ENCODE measurements at regions not wholly inside any gene's neighbourhood (a gene's known extent, or its start where the extent isn't known, plus 50 kb on each side); places are given as distances from the start of the nearest gene placed in this dataset.

DNA sequence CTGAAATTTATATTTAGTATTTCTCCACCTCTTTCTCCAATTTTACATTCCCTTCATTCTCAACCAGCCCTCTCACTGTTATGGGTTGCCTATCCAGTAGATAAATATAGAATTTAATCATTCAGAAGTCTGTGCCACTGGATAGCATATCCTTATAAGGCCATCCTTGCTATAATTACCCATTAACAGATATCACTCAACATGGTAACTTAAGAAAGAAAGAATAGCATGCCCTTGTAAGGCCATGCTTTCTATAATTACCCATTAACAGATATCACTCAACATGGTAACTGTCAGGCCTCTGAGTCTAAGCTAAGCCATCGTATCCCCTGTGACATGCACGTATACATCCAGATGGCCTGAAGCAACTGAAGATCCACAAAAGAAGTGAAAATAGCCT is 1137.4 kb upstream of the FAM98A start:
- Mint-ChIP-seq H3K4me3 (no peak overlapping the region), H3K36me3 (ENCODE audit: low read depth) (no peaks in the 10 kb centered on the region), H3K27me3 (ENCODE audit: low read depth, poor library complexity) (no peaks in the 10 kb centered on the region), H3K27ac (no peak overlapping the region), H3K4me1 (peaks cover under 1% of the 10 kb centered on the region), H3K9me3 (no peaks in the 10 kb centered on the region)
- TF ChIP-seq, protein P1, sequence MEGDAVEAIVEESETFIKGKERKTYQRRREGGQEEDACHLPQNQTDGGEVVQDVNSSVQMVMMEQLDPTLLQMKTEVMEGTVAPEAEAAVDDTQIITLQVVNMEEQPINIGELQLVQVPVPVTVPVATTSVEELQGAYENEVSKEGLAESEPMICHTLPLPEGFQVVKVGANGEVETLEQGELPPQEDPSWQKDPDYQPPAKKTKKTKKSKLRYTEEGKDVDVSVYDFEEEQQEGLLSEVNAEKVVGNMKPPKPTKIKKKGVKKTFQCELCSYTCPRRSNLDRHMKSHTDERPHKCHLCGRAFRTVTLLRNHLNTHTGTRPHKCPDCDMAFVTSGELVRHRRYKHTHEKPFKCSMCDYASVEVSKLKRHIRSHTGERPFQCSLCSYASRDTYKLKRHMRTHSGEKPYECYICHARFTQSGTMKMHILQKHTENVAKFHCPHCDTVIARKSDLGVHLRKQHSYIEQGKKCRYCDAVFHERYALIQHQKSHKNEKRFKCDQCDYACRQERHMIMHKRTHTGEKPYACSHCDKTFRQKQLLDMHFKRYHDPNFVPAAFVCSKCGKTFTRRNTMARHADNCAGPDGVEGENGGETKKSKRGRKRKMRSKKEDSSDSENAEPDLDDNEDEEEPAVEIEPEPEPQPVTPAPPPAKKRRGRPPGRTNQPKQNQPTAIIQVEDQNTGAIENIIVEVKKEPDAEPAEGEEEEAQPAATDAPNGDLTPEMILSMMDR (IDR thresholded peaks at IDR 0.05) = no peak
- no peak for DNase-seq

DNA sequence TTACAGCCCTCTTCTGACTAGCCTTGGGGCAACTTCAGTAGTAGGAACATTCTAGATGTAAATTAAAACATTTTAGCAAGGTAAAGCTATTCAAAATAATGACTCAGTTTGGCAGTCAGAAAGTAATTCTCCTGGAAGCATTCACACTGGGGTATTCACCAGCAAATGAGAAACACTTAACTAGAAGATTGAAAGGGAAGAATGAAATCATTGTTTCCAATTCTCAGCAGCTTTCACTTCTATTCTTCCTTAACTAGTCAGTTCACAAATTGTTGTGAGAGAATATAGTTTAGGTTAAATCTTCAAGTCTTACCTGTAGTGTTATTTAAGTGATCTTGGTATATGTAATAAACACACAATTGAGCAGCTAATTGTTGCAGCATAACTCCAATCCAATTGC is 1135.6 kb upstream of the FAM98A start:
- peaks cover 6% of the 10 kb centered on the region for H3K4me1 Mint-ChIP-seq
- no peak overlapping the region for H3K4me3 Mint-ChIP-seq
- no peaks in the 10 kb centered on the region for H3K36me3 Mint-ChIP-seq (ENCODE audit: low read depth)
- no peak for DNase-seq
- H3K27me3 Mint-ChIP-seq (ENCODE audit: low read depth, poor library complexity) = no peaks in the 10 kb centered on the region
- TF ChIP-seq, protein P1 (IDR thresholded peaks at IDR 0.05) = no peak
- no peak overlapping the region for H3K27ac Mint-ChIP-seq
- H3K9me3 Mint-ChIP-seq = no peaks in the 10 kb centered on the region

DNA sequence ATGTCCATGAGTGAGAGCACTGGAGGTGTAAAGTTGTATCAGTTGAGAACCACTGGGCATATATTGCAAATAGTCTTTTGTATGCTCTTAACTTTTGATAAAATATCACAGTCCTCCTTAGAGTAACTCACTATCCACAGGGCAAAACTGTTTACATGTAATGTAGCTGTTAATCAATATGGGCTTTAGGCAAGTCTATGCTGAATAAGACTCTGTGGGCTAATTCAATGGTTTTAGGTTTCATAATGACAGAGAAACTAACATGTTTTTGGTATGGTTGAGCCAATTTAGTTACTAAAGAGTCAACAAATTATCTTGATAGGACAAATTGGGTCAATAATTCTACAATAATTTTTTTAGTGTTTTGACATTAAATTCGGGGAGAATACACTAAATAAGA is 1134.9 kb upstream of the FAM98A start:
- H3K4me3 Mint-ChIP-seq = no peak overlapping the region
- DNase-seq = no peak
- H3K27ac Mint-ChIP-seq = no peak overlapping the region
- H3K9me3 Mint-ChIP-seq = no peaks in the 10 kb centered on the region
- peaks cover 6% of the 10 kb centered on the region for H3K4me1 Mint-ChIP-seq
- TF ChIP-seq, protein P1 (IDR thresholded peaks at IDR 0.05) = no peak
- no peaks in the 10 kb centered on the region for H3K36me3 Mint-ChIP-seq (ENCODE audit: low read depth)
- no peaks in the 10 kb centered on the region for H3K27me3 Mint-ChIP-seq (ENCODE audit: low read depth, poor library complexity)

DNA sequence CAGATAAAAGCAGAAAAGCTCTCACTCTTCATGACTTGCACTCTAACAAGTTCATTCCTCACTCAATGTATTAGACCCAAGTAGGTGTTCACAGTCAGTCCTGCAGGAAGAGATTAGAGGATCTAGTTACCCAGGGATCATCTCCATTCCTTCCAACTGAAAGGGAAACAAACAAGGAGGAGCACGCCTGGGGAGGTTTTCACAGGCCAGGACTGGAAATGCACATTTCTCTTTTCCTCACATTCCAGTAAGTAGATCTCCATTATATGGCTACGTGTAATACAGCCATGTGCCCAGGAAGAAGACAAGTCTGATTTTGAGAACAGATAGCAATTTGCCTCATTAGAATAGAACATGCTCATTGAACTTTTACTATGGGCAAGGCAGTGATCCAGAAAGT is 1132.2 kb upstream of the FAM98A start:
- Mint-ChIP-seq H3K27ac (peak overlapping the region; percentile 36), H3K36me3 (ENCODE audit: low read depth) (no peaks in the 10 kb centered on the region), H3K9me3 (no peaks in the 10 kb centered on the region), H3K27me3 (ENCODE audit: low read depth, poor library complexity) (no peaks in the 10 kb centered on the region), H3K4me1 (peaks cover 6% of the 10 kb centered on the region), H3K4me3 (no peak overlapping the region)
- TF ChIP-seq, protein P1 (IDR thresholded peaks at IDR 0.05) = no peak
- DNase-seq = no peak

DNA sequence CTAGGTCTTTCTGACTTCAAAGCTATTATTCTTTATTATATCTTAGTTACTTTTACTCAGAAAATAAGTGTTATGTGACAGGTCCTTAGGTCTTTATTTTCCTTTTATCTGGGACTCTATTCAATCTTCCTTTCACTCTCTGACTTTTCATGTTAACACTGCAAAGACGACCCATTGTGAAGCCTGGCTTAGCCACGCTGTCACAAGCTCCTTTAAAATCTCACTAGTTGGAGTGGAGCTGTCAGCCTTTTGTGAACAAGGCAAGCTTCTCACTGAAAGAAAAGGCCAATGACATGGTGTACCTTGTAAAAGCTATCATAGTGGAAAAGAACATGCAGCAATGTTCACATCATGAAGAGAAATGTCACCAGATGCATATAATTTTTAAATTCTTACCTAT is 1130.7 kb upstream of the FAM98A start:
- no peak for DNase-seq
- Mint-ChIP-seq H3K36me3 (ENCODE audit: low read depth) (no peaks in the 10 kb centered on the region), H3K9me3 (no peaks in the 10 kb centered on the region), H3K27ac (no peak overlapping the region), H3K4me1 (peaks cover 6% of the 10 kb centered on the region), H3K27me3 (ENCODE audit: low read depth, poor library complexity) (no peaks in the 10 kb centered on the region), H3K4me3 (no peak overlapping the region)
- TF ChIP-seq, protein P1 (IDR thresholded peaks at IDR 0.05) = no peak

DNA sequence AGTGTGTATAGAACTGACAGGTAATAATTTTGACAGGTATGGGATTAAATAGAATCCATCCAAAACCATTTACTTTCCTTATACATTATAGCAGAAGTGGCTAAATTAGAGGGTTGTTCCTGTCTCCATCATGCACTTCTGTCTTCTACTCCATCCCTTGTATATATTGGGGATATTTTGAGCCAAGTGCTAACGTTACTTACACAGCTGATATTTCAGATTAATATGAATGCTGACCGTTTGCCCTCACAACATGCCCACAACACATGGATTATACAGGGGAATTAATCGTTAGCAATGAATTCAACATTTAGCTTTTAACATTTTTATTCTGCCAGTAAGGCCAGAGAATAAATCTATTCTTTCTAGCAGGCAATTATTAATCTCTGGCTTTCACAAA is 1125.0 kb upstream of the FAM98A start:
- no peaks in the 10 kb centered on the region for H3K4me1 Mint-ChIP-seq
- H3K36me3 Mint-ChIP-seq (ENCODE audit: low read depth) = no peaks in the 10 kb centered on the region
- DNase-seq = no peak
- H3K4me3 Mint-ChIP-seq = no peak overlapping the region
- H3K27me3 Mint-ChIP-seq (ENCODE audit: low read depth, poor library complexity) = no peaks in the 10 kb centered on the region
- H3K9me3 Mint-ChIP-seq = no peaks in the 10 kb centered on the region
- TF ChIP-seq, protein P1 (IDR thresholded peaks at IDR 0.05) = no peak
- no peak overlapping the region for H3K27ac Mint-ChIP-seq

Measured in nephron progenitor cell (in vitro differentiated cells).